Tibial artery (tissue), 4 donors: ENCODE measurements at regions not wholly inside any gene's neighbourhood (a gene's known extent, or its start where the extent isn't known, plus 50 kb on each side); places are given as distances from the start of the nearest gene placed in this dataset.

Source experiments
- DNase-seq, 2 donors: peaks; one replicate each; pipeline ENCODE4 v3.0.0-alpha.2; 2019
- H3K27ac ChIP-seq, 2 donors: fragments of 200-600 bp; sonication (generic) in 1 of 2; 1 replicate in 1 of 2; 2 replicates in 1 of 2; pipeline ENCODE4 v1.5.1; 2018 to 2019; ENCODE audit warnings: mild to moderate bottlenecking in 1 of 2
- H3K27me3 ChIP-seq, 2 donors: fragments of 200-600 bp; sonication (generic) in 1 of 2; one replicate each; pipeline versions ENCODE4 v1.5.1 to v1.6.0; 2016 to 2019
- H3K36me3 ChIP-seq, 3 donors: fragments of 200-600 bp; sonication (generic) in 2 of 3; one replicate each; pipeline ENCODE4 v1.5.1; 2016 to 2019; ENCODE audit warnings: mild to moderate bottlenecking in 2 of 3
- H3K4me1 ChIP-seq, 4 donors: fragments of 200-600 bp; sonication (generic) in 2 of 4; 1 replicate in 3 of 4; 2 replicates in 1 of 4; pipeline ENCODE4 v1.5.1; 2016 to 2019
- H3K4me3 ChIP-seq, 2 donors: fragments of 200-600 bp; sonication (generic) in 1 of 2; 1 replicate in 1 of 2; 2 replicates in 1 of 2; pipeline ENCODE4 v1.5.1; 2018 to 2019; ENCODE audit warnings: mild to moderate bottlenecking in 2 of 2
- H3K9me3 ChIP-seq, 3 donors: fragments of 200-600 bp; sonication (generic) in 1 of 3; one replicate each; pipeline ENCODE4 v1.5.1; 2016 to 2019
- intact Hi-C: fragments of 100-400 bp; cut with DNase I; formaldehyde crosslinking; loops from one replicate; pipeline ENCODE4 v1.15.0; 2023; ENCODE audit warnings: low total_unique reads
- TF ChIP-seq, protein P1 (sequence below), 2 experiments: fragments of 200-600 bp in 1 of 2; fragments of 450-650 bp in 1 of 2; IDR thresholded peaks; one replicate each; pipeline ENCODE4 v1.5.1; 2017 to 2019; ENCODE audit warnings: antibody characterized with exemption in 2 of 2, mild to moderate bottlenecking in 1 of 2, moderate library complexity in 1 of 2

DNA sequence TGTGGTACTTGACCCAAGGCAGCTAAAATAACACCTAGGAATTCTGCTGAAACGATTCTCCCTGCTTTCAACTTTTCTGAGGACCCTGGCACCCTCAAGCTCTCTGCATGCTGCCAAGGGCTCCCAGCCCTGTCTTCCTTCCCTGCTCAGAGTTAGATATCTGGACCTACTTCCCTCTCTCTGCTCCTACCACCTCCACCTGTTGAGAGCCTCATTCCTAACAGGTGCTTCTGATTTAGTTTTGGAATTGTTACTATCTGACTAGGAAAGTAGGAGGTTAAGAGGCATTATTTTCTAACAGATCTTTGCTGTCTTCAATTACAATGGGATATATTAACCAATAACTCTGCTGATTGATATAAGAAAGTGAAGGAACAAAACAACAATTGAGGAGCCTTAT is 253.8 kb downstream of the FZD1 start:
- Histone ChIP-seq H3K4me3 (no peak overlapping the region), H3K27ac (no peak overlapping the region), H3K36me3 (no peaks in the 10 kb centered on the region), H3K27me3 (no peaks in the 10 kb centered on the region), H3K9me3 (no peaks in the 10 kb centered on the region), H3K4me1 (no peaks in the 10 kb centered on the region)
- DNase-seq: no peak
- intact Hi-C loops: no loop called here
- TF ChIP-seq, protein P1, sequence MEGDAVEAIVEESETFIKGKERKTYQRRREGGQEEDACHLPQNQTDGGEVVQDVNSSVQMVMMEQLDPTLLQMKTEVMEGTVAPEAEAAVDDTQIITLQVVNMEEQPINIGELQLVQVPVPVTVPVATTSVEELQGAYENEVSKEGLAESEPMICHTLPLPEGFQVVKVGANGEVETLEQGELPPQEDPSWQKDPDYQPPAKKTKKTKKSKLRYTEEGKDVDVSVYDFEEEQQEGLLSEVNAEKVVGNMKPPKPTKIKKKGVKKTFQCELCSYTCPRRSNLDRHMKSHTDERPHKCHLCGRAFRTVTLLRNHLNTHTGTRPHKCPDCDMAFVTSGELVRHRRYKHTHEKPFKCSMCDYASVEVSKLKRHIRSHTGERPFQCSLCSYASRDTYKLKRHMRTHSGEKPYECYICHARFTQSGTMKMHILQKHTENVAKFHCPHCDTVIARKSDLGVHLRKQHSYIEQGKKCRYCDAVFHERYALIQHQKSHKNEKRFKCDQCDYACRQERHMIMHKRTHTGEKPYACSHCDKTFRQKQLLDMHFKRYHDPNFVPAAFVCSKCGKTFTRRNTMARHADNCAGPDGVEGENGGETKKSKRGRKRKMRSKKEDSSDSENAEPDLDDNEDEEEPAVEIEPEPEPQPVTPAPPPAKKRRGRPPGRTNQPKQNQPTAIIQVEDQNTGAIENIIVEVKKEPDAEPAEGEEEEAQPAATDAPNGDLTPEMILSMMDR (IDR thresholded peaks at IDR 0.05): no peak

DNA sequence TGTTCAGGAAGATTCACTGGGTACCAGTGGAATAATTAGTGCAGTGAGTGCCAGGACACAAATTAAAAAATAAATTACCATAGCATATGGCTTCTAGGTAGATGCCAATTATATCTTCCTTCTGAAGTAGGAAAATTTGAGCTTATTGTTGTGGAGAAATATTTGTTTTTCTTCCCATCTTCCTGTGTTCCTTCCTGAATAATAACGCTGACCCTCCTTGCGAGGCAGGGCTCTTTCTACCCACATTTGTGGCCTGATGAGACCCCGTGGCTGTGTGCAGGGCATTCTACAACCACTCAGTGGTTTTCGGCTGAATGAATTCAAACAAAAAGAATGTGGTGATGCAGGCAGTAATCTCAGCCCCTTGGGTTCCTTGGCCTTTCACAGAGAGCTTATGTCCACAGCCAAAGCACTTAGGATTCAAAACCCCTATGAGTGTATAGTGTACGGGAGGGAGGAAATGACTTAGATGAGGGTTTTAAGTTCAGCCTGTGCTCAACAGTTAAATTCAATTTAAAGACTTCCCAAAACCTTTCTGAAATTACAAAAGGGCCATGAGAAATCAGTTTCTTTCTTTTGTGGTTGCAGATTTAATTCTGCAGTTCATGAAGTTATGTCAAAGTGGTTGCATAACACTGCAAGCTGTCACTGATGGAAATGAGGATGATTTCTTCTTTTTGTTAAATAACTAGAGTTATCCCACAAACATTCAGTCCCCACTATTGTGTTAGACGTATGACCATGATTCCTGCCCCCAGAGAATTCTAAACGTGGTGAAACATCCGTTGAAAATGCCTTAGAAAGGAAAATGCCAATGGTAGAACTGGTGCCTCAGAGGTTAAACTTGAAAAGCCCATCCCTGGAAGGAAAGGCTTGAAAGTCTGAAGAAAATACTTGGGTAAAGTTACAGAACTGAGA is 255.3 kb downstream of the FZD1 start:
- DNase-seq: no peak
- no peak overlapping the region for H3K4me3 ChIP-seq
- no peaks in the 10 kb centered on the region for H3K4me1 ChIP-seq
- no peaks in the 10 kb centered on the region for H3K36me3 ChIP-seq
- intact Hi-C loops: no loop called here
- no peak overlapping the region for H3K27ac ChIP-seq
- TF ChIP-seq, protein P1 (IDR thresholded peaks at IDR 0.05): no peak
- H3K9me3 ChIP-seq: no peaks in the 10 kb centered on the region
- no peaks in the 10 kb centered on the region for H3K27me3 ChIP-seq

DNA sequence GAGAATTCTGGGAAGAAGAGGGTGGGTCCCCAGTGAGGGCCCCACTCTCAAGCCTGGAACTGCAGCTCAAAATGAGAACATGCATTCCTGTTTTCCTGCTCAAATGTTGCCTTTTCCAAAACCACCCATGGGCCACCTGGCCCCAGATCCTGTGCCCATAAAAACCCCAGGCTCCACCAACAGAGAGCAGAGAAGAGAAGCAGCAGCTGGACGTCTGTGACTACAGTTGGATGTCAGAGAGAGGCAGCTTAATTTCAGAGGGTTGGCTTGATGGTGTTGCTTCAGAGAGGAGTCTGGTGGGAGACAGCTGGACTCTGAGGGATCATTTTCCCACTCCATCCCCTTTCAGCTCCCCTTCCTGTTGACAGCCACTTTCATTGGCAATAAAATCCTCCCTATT is 256.4 kb downstream of the FZD1 start:
- Histone ChIP-seq H3K4me3 (no peak overlapping the region), H3K27me3 (no peaks in the 10 kb centered on the region), H3K27ac (no peak overlapping the region), H3K4me1 (no peaks in the 10 kb centered on the region), H3K9me3 (no peaks in the 10 kb centered on the region), H3K36me3 (no peaks in the 10 kb centered on the region)
- TF ChIP-seq, protein P1 (IDR thresholded peaks at IDR 0.05): no peak
- intact Hi-C loops: no loop called here
- no peak for DNase-seq

DNA sequence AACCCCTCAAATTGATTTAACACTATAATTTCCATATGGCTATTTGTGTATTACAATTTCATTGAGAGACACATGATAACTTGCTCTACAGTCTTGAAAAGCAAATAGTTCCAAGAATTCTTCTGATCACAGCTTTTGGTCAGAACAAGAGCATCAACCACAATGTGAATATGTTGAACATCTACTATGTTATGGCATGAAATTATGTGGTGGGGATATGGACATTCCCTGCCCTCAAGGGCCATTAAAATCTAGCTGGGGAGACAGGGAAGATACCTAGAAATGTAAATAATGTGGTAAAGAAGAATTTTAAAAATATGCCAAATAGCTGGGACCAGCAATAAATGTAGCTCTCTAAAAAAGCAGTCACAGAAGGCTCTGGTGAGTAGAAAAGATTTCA is 262.2 kb downstream of the FZD1 start:
- no peak for DNase-seq
- no peak overlapping the region for H3K4me3 ChIP-seq

DNA sequence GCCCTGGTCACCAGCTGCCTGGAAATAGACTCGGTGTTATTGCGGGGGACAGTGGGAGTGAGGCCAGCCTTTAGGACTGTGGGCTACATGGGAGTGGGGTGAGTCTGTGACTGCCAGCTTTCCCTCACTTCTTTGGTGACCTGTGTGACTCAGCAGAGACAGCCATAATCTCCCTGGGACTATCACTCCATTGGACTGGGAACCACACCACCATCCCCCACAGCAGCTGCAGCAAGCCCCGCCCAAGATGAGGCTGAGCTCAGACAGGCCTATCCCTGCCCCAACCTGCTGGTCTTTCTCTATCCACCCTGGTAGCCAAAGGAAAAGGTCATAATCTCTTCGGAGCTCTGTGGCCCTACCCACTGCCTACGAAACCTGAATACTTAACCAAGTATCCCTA is 263.2 kb downstream of the FZD1 start:
- Histone ChIP-seq H3K36me3 (no peaks in the 10 kb centered on the region), H3K27me3 (no peaks in the 10 kb centered on the region), H3K27ac (no peak overlapping the region), H3K9me3 (peaks cover 0 to 8% (median 6%) of the 10 kb centered on the region in 3 donors), H3K4me3 (no peak overlapping the region), H3K4me1 (no peaks in the 10 kb centered on the region)
- intact Hi-C loops: no loop called here
- no peak for DNase-seq
- TF ChIP-seq, protein P1 (IDR thresholded peaks at IDR 0.05): no peak

More for the DNA sequence above, 262.2 kb downstream of the FZD1 start:
- Histone ChIP-seq H3K4me1 (no peaks in the 10 kb centered on the region), H3K27me3 (no peaks in the 10 kb centered on the region), H3K9me3 (peaks cover 0 to 8% (median 6%) of the 10 kb centered on the region in 3 donors), H3K27ac (no peak overlapping the region), H3K36me3 (no peaks in the 10 kb centered on the region)
- TF ChIP-seq, protein P1 (IDR thresholded peaks at IDR 0.05): no peak
- intact Hi-C loops: no loop called here
